ENCODE measurements at regions not wholly inside any gene's neighbourhood (a gene's known extent, or its start where the extent isn't known, plus 50 kb on each side); places are given as distances from the start of the nearest gene placed in this dataset.

DNA sequence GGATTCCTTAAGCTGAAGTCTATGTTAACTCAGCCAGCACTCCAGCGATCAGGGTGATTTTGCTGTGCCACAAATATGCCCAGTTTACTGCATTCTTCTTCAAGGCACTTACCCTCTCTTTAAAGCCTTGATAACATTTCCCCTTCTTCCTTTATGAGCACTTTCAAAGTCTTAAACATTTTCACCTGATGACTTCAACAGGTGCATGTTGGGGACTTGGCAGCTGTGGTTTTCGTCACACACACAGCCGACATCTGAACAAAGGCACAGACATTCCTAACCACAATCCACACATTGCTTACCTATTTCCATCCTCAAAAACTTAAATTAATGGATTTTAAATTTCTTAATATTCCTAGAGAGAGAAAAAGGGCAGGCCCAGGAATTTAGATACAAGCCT is 331.5 kb downstream of the CRPPA start:
- no peak for TF ChIP-seq CEBPB (IDR thresholded peaks at IDR 0.05)
- peak; percentile 34 for TF ChIP-seq TEAD4 (IDR thresholded peaks at IDR 0.05)

DNA sequence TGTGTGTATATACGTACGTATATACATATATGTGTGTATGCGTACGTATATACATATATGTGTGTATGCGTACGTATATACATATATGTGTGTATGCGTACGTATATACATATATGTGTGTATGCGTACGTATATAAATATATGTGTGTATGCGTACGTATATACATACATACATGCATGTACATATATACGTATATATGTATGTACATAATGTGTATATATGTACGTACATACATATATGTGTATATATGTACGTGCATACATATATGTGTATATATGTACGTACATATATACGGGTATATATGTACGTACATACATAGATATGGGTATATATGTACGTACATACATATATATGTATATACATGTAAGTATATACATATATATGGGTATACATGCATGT is 332.1 kb downstream of the CRPPA start:
- TF ChIP-seq TAF1 (IDR thresholded peaks at IDR 0.05; ENCODE audit: low read depth): no peak
- no peak for TF ChIP-seq EP300 (IDR thresholded peaks at IDR 0.05; ENCODE audit: borderline replicate concordance)
- TF ChIP-seq USF1 (IDR thresholded peaks at IDR 0.05): no peak
- no peak for TF ChIP-seq NFIC (IDR thresholded peaks at IDR 0.05)
- TF ChIP-seq TCF12 (IDR thresholded peaks at IDR 0.05; ENCODE audit: low read depth): no peak
- TF ChIP-seq, protein P1, sequence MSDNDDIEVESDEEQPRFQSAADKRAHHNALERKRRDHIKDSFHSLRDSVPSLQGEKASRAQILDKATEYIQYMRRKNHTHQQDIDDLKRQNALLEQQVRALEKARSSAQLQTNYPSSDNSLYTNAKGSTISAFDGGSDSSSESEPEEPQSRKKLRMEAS (IDR thresholded peaks at IDR 0.05): no peak
- no peak for TF ChIP-seq RAD21 (IDR thresholded peaks at IDR 0.05; ENCODE audit: low read depth)
- TF ChIP-seq EGR1 (IDR thresholded peaks at IDR 0.05): no peak
- TF ChIP-seq CEBPB (IDR thresholded peaks at IDR 0.05): no peak
- no peak for TF ChIP-seq ZBTB7A (IDR thresholded peaks at IDR 0.05; ENCODE audit: low read depth)
- TF ChIP-seq FOXM1 (IDR thresholded peaks at IDR 0.05; ENCODE audit: borderline replicate concordance, low read depth): no peak

DNA sequence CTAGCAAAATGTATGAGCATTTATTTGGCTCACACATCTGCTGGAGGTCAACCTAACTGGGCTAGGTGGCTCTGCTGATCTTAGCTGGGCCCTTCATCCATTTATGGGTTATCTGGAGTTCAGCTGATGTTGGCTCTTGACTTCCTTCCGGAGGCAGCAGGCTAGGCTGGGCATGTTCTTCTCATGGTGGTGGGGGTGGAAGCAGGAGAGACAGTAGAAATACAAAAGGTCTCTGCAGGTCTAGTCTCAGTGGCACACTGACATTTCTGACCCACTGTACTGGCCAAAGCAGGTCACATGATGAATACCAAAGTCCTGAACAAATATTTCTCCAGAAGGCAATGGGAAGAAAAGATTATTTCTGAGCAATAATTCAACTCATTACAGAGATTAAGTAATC is 334.6 kb downstream of the CRPPA start:
- TF ChIP-seq TCF12 (IDR thresholded peaks at IDR 0.05; ENCODE audit: low read depth) (no peak), EGR1 (IDR thresholded peaks at IDR 0.05) (no peak), USF1 (IDR thresholded peaks at IDR 0.05) (0 out of 2 replicates have a peak, but pooled peaks have one; percentile 32)

DNA sequence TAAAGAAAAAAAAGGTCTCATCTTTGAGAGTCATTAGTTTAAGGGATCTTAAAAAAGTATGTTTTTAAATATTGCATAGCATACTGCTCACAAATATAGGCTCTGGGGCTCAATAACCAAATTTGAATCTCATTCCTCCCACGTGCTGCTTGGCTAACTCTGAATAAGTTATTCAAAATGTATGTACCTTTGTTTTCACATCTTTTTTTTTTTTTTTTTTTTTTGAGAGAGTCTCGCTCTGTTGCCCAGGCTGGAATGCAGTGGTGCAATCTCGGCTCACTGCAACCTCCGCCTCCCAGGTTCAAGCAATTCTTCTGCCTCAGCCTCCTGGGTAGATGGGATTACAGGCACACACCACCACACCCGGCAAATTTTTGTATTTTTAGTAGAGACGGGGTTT is 335.6 kb downstream of the CRPPA start:
- peak; percentile 62; the same call in 1 of the 2 replicates for TF ChIP-seq FOXM1 (IDR thresholded peaks at IDR 0.05; ENCODE audit: borderline replicate concordance, low read depth)
- peak; percentile 78; the same call in 1 of the 2 replicates for TF ChIP-seq EP300 (IDR thresholded peaks at IDR 0.05; ENCODE audit: borderline replicate concordance)
- TF ChIP-seq, protein P1 (IDR thresholded peaks at IDR 0.05): peak; percentile 47; the same call in 1 of the 2 replicates
- peak; percentile 45 for TF ChIP-seq NFIC (IDR thresholded peaks at IDR 0.05)
- TF ChIP-seq CEBPB (IDR thresholded peaks at IDR 0.05): peak; percentile 46; the same call in 1 of the 2 replicates
- TF ChIP-seq TEAD4 (IDR thresholded peaks at IDR 0.05): peak; percentile 69

DNA sequence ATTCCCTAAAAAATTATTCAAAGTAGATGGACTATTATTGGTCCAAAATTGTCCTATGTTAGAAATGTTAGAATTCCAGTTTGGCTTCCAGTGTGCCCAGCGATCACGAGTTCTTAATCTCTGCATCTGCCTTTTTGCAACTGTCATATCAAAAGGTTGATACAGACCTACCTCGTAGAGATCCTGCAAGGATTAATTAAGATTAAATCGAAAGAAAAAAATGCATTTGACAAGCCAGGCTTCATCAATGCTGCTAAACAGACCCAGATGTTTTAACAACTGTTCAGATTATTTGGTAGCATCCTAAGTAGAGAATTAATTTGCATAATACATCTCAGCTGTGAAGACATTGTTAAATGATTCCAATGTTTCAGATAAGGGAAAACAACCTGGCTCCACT is 336.5 kb downstream of the CRPPA start:
- no peak for TF ChIP-seq CREB1 (IDR thresholded peaks at IDR 0.05; ENCODE audit: low read depth)
- TF ChIP-seq NFIC (IDR thresholded peaks at IDR 0.05): no peak
- no peak for TF ChIP-seq EGR1 (IDR thresholded peaks at IDR 0.05)
- TF ChIP-seq TAF1 (IDR thresholded peaks at IDR 0.05; ENCODE audit: low read depth): no peak
- TF ChIP-seq CEBPB (IDR thresholded peaks at IDR 0.05): no peak

DNA sequence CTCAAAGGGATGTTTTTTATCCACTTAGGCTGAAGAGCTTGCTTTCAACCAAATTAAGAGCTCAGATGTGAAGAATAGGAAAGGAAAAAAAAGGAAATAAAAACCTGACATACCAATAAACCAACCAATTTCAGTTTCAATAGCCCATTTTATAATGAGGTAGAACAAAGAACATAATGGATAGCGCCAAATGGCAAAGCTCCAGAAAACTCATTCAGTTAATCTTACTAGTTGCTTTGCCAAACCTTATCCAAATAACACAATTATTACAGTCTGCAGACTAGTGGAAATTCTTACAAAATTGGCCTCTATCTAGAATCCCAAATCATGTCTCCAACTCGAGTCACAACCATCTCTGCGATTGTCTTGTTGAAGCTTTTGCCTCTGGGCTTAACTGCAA is 337.0 kb downstream of the CRPPA start:
- TF ChIP-seq TEAD4 (IDR thresholded peaks at IDR 0.05) (peak; percentile 54), TCF12 (IDR thresholded peaks at IDR 0.05; ENCODE audit: low read depth) (peak; percentile 26), YY1 (IDR thresholded peaks at IDR 0.05; ENCODE audit: low read depth) (no peak), EP300 (IDR thresholded peaks at IDR 0.05; ENCODE audit: borderline replicate concordance) (peak; percentile 75), NFIC (IDR thresholded peaks at IDR 0.05) (peak; percentile 89), CREB1 (IDR thresholded peaks at IDR 0.05; ENCODE audit: low read depth) (no peak), FOXM1 (IDR thresholded peaks at IDR 0.05; ENCODE audit: borderline replicate concordance, low read depth) (no peak; the same call in 1 of the 2 replicates)

- TF ChIP-seq FOXM1 (IDR thresholded peaks at IDR 0.05; ENCODE audit: borderline replicate concordance, low read depth) (peak; percentile 89), TCF12 (IDR thresholded peaks at IDR 0.05; ENCODE audit: low read depth) (peak; percentile 75), YY1 (IDR thresholded peaks at IDR 0.05; ENCODE audit: low read depth) (no peak), RAD21 (IDR thresholded peaks at IDR 0.05; ENCODE audit: low read depth) (no peak), USF1 (IDR thresholded peaks at IDR 0.05) (no peak), EGR1 (IDR thresholded peaks at IDR 0.05) (no peak), ZBTB7A (IDR thresholded peaks at IDR 0.05; ENCODE audit: low read depth) (no peak), NFIC (IDR thresholded peaks at IDR 0.05) (peak; percentile 94), TAF1 (IDR thresholded peaks at IDR 0.05; ENCODE audit: low read depth) (no peak), CREB1 (IDR thresholded peaks at IDR 0.05; ENCODE audit: low read depth) (no peak), TEAD4 (IDR thresholded peaks at IDR 0.05) (peak; percentile 93), EP300 (IDR thresholded peaks at IDR 0.05; ENCODE audit: borderline replicate concordance) (peak; percentile 85), CEBPB (IDR thresholded peaks at IDR 0.05) (0 out of 2 replicates have a peak, but pooled peaks have one; percentile 22)
- TF ChIP-seq, protein P2, sequence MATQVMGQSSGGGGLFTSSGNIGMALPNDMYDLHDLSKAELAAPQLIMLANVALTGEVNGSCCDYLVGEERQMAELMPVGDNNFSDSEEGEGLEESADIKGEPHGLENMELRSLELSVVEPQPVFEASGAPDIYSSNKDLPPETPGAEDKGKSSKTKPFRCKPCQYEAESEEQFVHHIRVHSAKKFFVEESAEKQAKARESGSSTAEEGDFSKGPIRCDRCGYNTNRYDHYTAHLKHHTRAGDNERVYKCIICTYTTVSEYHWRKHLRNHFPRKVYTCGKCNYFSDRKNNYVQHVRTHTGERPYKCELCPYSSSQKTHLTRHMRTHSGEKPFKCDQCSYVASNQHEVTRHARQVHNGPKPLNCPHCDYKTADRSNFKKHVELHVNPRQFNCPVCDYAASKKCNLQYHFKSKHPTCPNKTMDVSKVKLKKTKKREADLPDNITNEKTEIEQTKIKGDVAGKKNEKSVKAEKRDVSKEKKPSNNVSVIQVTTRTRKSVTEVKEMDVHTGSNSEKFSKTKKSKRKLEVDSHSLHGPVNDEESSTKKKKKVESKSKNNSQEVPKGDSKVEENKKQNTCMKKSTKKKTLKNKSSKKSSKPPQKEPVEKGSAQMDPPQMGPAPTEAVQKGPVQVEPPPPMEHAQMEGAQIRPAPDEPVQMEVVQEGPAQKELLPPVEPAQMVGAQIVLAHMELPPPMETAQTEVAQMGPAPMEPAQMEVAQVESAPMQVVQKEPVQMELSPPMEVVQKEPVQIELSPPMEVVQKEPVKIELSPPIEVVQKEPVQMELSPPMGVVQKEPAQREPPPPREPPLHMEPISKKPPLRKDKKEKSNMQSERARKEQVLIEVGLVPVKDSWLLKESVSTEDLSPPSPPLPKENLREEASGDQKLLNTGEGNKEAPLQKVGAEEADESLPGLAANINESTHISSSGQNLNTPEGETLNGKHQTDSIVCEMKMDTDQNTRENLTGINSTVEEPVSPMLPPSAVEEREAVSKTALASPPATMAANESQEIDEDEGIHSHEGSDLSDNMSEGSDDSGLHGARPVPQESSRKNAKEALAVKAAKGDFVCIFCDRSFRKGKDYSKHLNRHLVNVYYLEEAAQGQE (IDR thresholded peaks at IDR 0.05; ENCODE audit: low read depth): no peak
- TF ChIP-seq, protein P1 (IDR thresholded peaks at IDR 0.05): no peak
These were observed 337.4 kb downstream of the CRPPA start for GRCh38 chr7:16083931-16084330.
